ENCODE measurements at regions not wholly inside any gene's neighbourhood (a gene's known extent, or its start where the extent isn't known, plus 50 kb on each side); places are given as distances from the start of the nearest gene placed in this dataset.

- TF ChIP-seq, protein P1, sequence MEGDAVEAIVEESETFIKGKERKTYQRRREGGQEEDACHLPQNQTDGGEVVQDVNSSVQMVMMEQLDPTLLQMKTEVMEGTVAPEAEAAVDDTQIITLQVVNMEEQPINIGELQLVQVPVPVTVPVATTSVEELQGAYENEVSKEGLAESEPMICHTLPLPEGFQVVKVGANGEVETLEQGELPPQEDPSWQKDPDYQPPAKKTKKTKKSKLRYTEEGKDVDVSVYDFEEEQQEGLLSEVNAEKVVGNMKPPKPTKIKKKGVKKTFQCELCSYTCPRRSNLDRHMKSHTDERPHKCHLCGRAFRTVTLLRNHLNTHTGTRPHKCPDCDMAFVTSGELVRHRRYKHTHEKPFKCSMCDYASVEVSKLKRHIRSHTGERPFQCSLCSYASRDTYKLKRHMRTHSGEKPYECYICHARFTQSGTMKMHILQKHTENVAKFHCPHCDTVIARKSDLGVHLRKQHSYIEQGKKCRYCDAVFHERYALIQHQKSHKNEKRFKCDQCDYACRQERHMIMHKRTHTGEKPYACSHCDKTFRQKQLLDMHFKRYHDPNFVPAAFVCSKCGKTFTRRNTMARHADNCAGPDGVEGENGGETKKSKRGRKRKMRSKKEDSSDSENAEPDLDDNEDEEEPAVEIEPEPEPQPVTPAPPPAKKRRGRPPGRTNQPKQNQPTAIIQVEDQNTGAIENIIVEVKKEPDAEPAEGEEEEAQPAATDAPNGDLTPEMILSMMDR (IDR thresholded peaks at IDR 0.05; ENCODE audit: low read length) = no peak
- no peak for TF ChIP-seq EZH2 (IDR thresholded peaks at IDR 0.05; ENCODE audit: borderline replicate concordance, low read length)
These were observed 73.5 kb downstream of the DNAJB9 start for GRCh38 chr7:108643136-108643535.
